PC-9 (cell line): ENCODE measurements at regions not wholly inside any gene's neighbourhood (a gene's known extent, or its start where the extent isn't known, plus 50 kb on each side); places are given as distances from the start of the nearest gene placed in this dataset.
"Not testable (repeated sequence)": the region's sequence is repeated elsewhere in the genome, so short reads cannot be mapped to it uniquely, and the experiment has no call there.

ENCODE experiments used
- BruUV-seq: library from RNA; stranded (reverse); fragments of 400-500 nt; replicated peaks from 2 replicates; lab custom pipeline; 2021; lab: Mats Ljungman, UMichigan
- CTCF ChIA-PET: fragments of 300-600 bp; sonication (Branson Sonifier 250); formaldehyde crosslinking; loops from one replicate; lab custom pipeline; 2022; ENCODE audit warnings: antibody characterized with exemption; lab: Charles Lee
- POLR2A ChIA-PET: fragments of 300-600 bp; sonication (Branson Sonifier 250); formaldehyde crosslinking; loops from one replicate; lab custom pipeline; 2022; ENCODE audit warnings: antibody characterized with exemption; ENCODE audit not compliant: unreplicated experiment; lab: Charles Lee
- DNase-seq, 2 experiments: peaks; one replicate each; pipeline versions ENCODE4 v3.0.0 to v3.0.0-alpha.2; 2015 to 2022; ENCODE audit warnings: mixed read lengths in 1 of 2
- H2AFZ ChIP-seq: fragments of 200-600 bp; sonication (generic); 2 replicates; pipeline ENCODE4 v1.8.1; 2017; ENCODE audit warnings: antibody characterized with exemption
- H3F3A ChIP-seq: fragments of 200-600 bp; sonication (generic); 2 replicates; pipeline ENCODE4 v1.8.1; 2017; ENCODE audit warnings: antibody characterized with exemption, mild to moderate bottlenecking, low read depth; ENCODE audit not compliant: insufficient read depth
- H3K27ac ChIP-seq: fragments of 200-600 bp; sonication (generic); 2 replicates; pipeline ENCODE4 v1.6.1; 2016; ENCODE audit warnings: mixed run types
- H3K27me3 ChIP-seq: fragments of 200-600 bp; sonication (generic); 2 replicates; pipeline ENCODE4 v1.6.1; 2016; ENCODE audit warnings: low read depth, mixed run types; ENCODE audit not compliant: insufficient read depth
- H3K36me3 ChIP-seq: fragments of 200-600 bp; sonication (generic); 2 replicates; pipeline ENCODE4 v1.6.1; 2016; ENCODE audit warnings: low read depth, mixed run types
- H3K4me1 ChIP-seq: fragments of 200-600 bp; sonication (generic); replicated peaks from 2 replicates; pipeline ENCODE4 v1.6.1; 2016; ENCODE audit warnings: mixed run types; ENCODE audit not compliant: insufficient read depth
- H3K4me2 ChIP-seq: fragments of 200-600 bp; sonication (generic); 2 replicates; pipeline ENCODE4 v1.6.1; 2017; ENCODE audit warnings: mixed run types
- H3K4me3 ChIP-seq: fragments of 200-600 bp; sonication (generic); 2 replicates; pipeline ENCODE4 v1.6.1; 2016; ENCODE audit warnings: mixed run types
- H3K79me2 ChIP-seq: fragments of 200-600 bp; sonication (generic); 2 replicates; pipeline ENCODE4 v1.6.1; 2017; ENCODE audit warnings: low read depth, mixed run types
- H3K9me2 ChIP-seq: fragments of 200-600 bp; sonication (generic); 2 replicates; pipeline ENCODE4 v1.8.1; 2017; ENCODE audit warnings: mild to moderate bottlenecking; ENCODE audit not compliant: insufficient read depth
- H3K9me3 ChIP-seq: fragments of 200-600 bp; sonication (generic); 2 replicates; pipeline ENCODE4 v1.8.1; 2016; ENCODE audit warnings: low read depth; ENCODE audit not compliant: insufficient read depth
- H4K20me1 ChIP-seq: fragments of 200-600 bp; sonication (generic); 2 replicates; pipeline ENCODE4 v1.8.1; 2017; ENCODE audit not compliant: insufficient read depth
- EZH2 ChIP-seq: fragments of 200-600 bp; sonication (generic); IDR thresholded peaks from 2 replicates; pipeline ENCODE4 v1.8.0; 2017; ENCODE audit warnings: antibody characterized with exemption, low read depth
- intact Hi-C: fragments of 100-400 bp; cut with micrococcal nuclease; formaldehyde crosslinking; loops from one replicate; pipeline ENCODE4 v1.10.0; 2022; ENCODE audit not compliant: unreplicated experiment
- TF ChIP-seq, protein P1 (sequence below): fragments of 200-600 bp; sonication (generic); conservative IDR thresholded peaks from 2 replicates; pipeline ENCODE4 v1.6.1; 2017; ENCODE audit warnings: mixed run types, antibody characterized with exemption, mild to moderate bottlenecking, moderate library complexity

DNA sequence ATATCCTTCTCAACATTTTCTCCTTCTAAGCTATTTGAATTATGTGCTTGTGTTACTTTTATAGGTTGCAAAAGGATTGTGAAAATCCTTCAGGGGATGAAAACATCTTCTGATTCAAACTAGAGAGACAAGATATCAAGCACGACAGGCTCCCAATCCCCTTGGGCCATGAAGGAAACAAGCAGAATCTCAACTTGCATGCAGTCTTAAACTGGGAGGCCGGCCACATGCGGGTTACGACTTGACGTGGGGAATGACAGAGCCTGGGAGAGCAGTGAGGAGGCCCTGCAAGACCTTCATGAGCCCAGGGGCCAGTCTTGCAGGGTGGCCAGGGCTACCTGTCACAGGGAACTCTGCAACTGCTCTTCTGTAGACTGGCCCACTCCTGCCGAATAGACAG lies 94.4 kb downstream of the SCN11A start:
- Histone ChIP-seq H3K4me3 (no peak overlapping the region), H3K36me3 (no peaks in the 10 kb centered on the region), H3K9me2 (no peaks in the 10 kb centered on the region), H3K4me2 (no peak overlapping the region), H3K4me1 (no peaks in the 10 kb centered on the region), H3K27ac (no peak overlapping the region), H3K27me3 (peaks cover 19% of the 10 kb centered on the region; the same call in 1 of the 2 replicates), H2AFZ (no peak overlapping the region), H3F3A (no peaks in the 10 kb centered on the region), H4K20me1 (no peaks in the 10 kb centered on the region), H3K79me2 (no peaks in the 10 kb centered on the region), H3K9me3 (no peaks in the 10 kb centered on the region)
- CTCF ChIA-PET = no interaction called here
- POLR2A ChIA-PET = no interaction called here
- no TSS peak for BruUV-seq
- no peak for DNase-seq
- TF ChIP-seq, protein P1, sequence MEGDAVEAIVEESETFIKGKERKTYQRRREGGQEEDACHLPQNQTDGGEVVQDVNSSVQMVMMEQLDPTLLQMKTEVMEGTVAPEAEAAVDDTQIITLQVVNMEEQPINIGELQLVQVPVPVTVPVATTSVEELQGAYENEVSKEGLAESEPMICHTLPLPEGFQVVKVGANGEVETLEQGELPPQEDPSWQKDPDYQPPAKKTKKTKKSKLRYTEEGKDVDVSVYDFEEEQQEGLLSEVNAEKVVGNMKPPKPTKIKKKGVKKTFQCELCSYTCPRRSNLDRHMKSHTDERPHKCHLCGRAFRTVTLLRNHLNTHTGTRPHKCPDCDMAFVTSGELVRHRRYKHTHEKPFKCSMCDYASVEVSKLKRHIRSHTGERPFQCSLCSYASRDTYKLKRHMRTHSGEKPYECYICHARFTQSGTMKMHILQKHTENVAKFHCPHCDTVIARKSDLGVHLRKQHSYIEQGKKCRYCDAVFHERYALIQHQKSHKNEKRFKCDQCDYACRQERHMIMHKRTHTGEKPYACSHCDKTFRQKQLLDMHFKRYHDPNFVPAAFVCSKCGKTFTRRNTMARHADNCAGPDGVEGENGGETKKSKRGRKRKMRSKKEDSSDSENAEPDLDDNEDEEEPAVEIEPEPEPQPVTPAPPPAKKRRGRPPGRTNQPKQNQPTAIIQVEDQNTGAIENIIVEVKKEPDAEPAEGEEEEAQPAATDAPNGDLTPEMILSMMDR = no peak
- TF ChIP-seq EZH2 = no peak
- intact Hi-C loops = no loop called here

DNA sequence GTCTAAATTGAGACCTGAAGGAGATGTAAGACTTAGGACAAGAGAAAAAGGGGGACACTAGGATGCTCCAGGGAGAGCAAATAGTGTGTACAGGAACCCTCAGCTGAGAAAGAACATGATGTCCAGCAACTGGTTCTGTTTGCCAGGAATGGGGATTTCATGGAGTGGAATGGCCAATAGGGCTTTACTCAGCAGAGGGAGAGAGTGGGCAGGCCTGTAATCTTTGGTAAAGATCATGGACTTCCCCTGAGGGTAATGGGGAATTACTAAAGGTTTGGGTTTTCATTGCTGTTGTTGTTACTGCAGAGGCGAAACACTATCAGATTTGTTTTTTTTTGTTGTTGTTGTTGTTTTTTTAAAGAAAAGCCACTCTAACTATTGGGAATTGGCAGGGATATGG lies 99.0 kb downstream of the SCN11A start:
- no peak for TF ChIP-seq EZH2
- TF ChIP-seq, protein P1 = no peak
- no peaks in the 10 kb centered on the region for H3K79me2 ChIP-seq
- no TSS peak for BruUV-seq
- no peaks in the 10 kb centered on the region for H3F3A ChIP-seq
- no peaks in the 10 kb centered on the region for H3K9me2 ChIP-seq
- no peak overlapping the region for H3K4me3 ChIP-seq
- no peaks in the 10 kb centered on the region for H3K9me3 ChIP-seq
- no peak for DNase-seq
- H4K20me1 ChIP-seq = no peaks in the 10 kb centered on the region
- no peak overlapping the region for H3K27ac ChIP-seq
- ChIA-PET CTCF (no interaction called here), POLR2A (no interaction called here)
- no peaks in the 10 kb centered on the region for H3K4me1 ChIP-seq
- no peak overlapping the region for H2AFZ ChIP-seq
- intact Hi-C loops = no loop called here
- H3K36me3 ChIP-seq = no peaks in the 10 kb centered on the region
- H3K4me2 ChIP-seq = no peak overlapping the region
- peaks cover 29% of the 10 kb centered on the region; the same call in 1 of the 2 replicates for H3K27me3 ChIP-seq

- H4K20me1 ChIP-seq, H3K9me2 ChIP-seq, H2AFZ ChIP-seq, intact Hi-C loops, BruUV-seq, H3K36me3 ChIP-seq, CTCF ChIA-PET, DNase-seq, H3K4me3 ChIP-seq, H3K4me2 ChIP-seq, H3K9me3 ChIP-seq, H3K27ac ChIP-seq, H3K4me1 ChIP-seq, POLR2A ChIA-PET, H3F3A ChIP-seq, H3K79me2 ChIP-seq: not testable (repeated sequence)
- H3K27me3 ChIP-seq = peaks cover 20% of the 10 kb centered on the region; the same call in 1 of the 2 replicates
Measured at GRCh38 chr3:38951167-38951566, 100.6 kb downstream of the SCN11A start.

- H3K27me3 ChIP-seq = 0 out of 2 replicates have a peak, but pooled peaks cover 15% of the 10 kb centered on the region
- BruUV-seq = no TSS peak
- CTCF ChIA-PET = no interaction called here
Measured at GRCh38 chr3:38950581-38950980, 101.2 kb downstream of the SCN11A start.

More at GRCh38 chr3:38950581-38950980, 101.2 kb downstream of the SCN11A start:
- no peaks in the 10 kb centered on the region for H3K36me3 ChIP-seq
- H3K4me3 ChIP-seq = no peak overlapping the region
- H3K4me1 ChIP-seq = no peaks in the 10 kb centered on the region
- H3F3A ChIP-seq = no peaks in the 10 kb centered on the region
- H2AFZ ChIP-seq = no peak overlapping the region
- POLR2A ChIA-PET = no interaction called here
- H3K4me2 ChIP-seq = no peak overlapping the region
- H3K9me3 ChIP-seq = no peaks in the 10 kb centered on the region
- no peak overlapping the region for H3K27ac ChIP-seq
- no peaks in the 10 kb centered on the region for H3K79me2 ChIP-seq
- TF ChIP-seq, protein P1 = no peak
- TF ChIP-seq EZH2 = no peak
- no peaks in the 10 kb centered on the region for H4K20me1 ChIP-seq
- no peak for DNase-seq
- intact Hi-C loops = no loop called here
- H3K9me2 ChIP-seq = no peaks in the 10 kb centered on the region
